CD4-positive, alpha-beta memory T cell (primary cell): ENCODE measurements at regions not wholly inside any gene's neighbourhood (a gene's known extent, or its start where the extent isn't known, plus 50 kb on each side); places are given as distances from the start of the nearest gene placed in this dataset.

Source experiments
- CTCF ChIA-PET: fragments of 350-600 bp; sonication (Branson Sonifier 250); formaldehyde crosslinking; loops from one replicate; lab custom pipeline; 2021; ENCODE audit warnings: inconsistent platforms; ENCODE audit not compliant: partially characterized antibody; lab: Charles Lee
- POLR2A ChIA-PET: fragments of 350-600 bp; sonication (Branson Sonifier 250); formaldehyde crosslinking; loops from one replicate; lab custom pipeline; 2021; ENCODE audit not compliant: partially characterized antibody; lab: Charles Lee
- DNase-seq, 5 donors: peaks; one replicate each; pipeline versions ENCODE4 v3.0.0 to v3.0.0-alpha.2; 2020 to 2022; ENCODE audit warnings: mixed read lengths in 1 of 5
- H3K27ac ChIP-seq: one replicate; pipeline ENCODE4 v1.7.0; 2013; ENCODE audit warnings: low read depth, low read length
- H3K27me3 ChIP-seq: 2 replicates; pipeline ENCODE4 v1.7.0; 2013; ENCODE audit warnings: mild to moderate bottlenecking, low read length, moderate library complexity; ENCODE audit not compliant: insufficient read depth
- H3K36me3 ChIP-seq: 2 replicates; pipeline ENCODE4 v1.7.0; 2013; ENCODE audit warnings: mild to moderate bottlenecking, low read length, moderate library complexity; ENCODE audit not compliant: insufficient read depth
- H3K4me1 ChIP-seq: 2 replicates; pipeline ENCODE4 v1.7.0; 2013; ENCODE audit warnings: mild to moderate bottlenecking, low read length, moderate library complexity; ENCODE audit not compliant: insufficient read depth
- H3K4me3 ChIP-seq, 2 donors: one replicate each; pipeline ENCODE4 v1.7.0; 2013; ENCODE audit warnings: low read length in 2 of 2, mild to moderate bottlenecking in 1 of 2
- H3K9me3 ChIP-seq, 2 donors: one replicate each; pipeline ENCODE4 v1.7.0; 2013; ENCODE audit warnings: low read length in 2 of 2, control low read depth in 1 of 2; ENCODE audit not compliant: control insufficient read depth in 1 of 2
- H3K27ac Mint-ChIP-seq, 7 donors: one replicate each; pipeline ENCODE4 v1.8.0; 2020 to 2021; ENCODE audit warnings: mixed read lengths in 7 of 7, mild to moderate bottlenecking in 6 of 7, inconsistent platforms in 3 of 7, moderate library complexity in 3 of 7
- H3K27me3 Mint-ChIP-seq, 2 donors: one replicate each; pipeline ENCODE4 v1.8.0; 2020 to 2021; ENCODE audit warnings: mixed read lengths in 2 of 2
- H3K36me3 Mint-ChIP-seq, 2 donors: one replicate each; pipeline ENCODE4 v1.8.0; 2020 to 2021; ENCODE audit warnings: mixed read lengths in 2 of 2, inconsistent platforms in 1 of 2, mild to moderate bottlenecking in 1 of 2
- H3K4me1 Mint-ChIP-seq, 4 donors: one replicate each; pipeline ENCODE4 v1.8.0; 2020 to 2021; ENCODE audit warnings: mixed read lengths in 4 of 4, mild to moderate bottlenecking in 1 of 4
- H3K4me3 Mint-ChIP-seq, 8 donors: one replicate each; pipeline ENCODE4 v1.8.0; 2020 to 2021; ENCODE audit warnings: mixed read lengths in 8 of 8, mild to moderate bottlenecking in 7 of 8, moderate library complexity in 6 of 8, inconsistent platforms in 3 of 8
- H3K9me3 Mint-ChIP-seq, 8 donors: one replicate each; pipeline ENCODE4 v1.8.0; 2020 to 2021; ENCODE audit warnings: mixed read lengths in 8 of 8, mild to moderate bottlenecking in 5 of 8, inconsistent platforms in 3 of 8, moderate library complexity in 1 of 8
- intact Hi-C: fragments of 100-400 bp; cut with micrococcal nuclease; formaldehyde crosslinking; loops from one replicate; pipeline ENCODE4 v1.15.1; 2023

GRCh38 chr20:11431621-11432020 lies 486.1 kb upstream of the BTBD3 start:
- no peak overlapping the region for H3K27ac ChIP-seq
- H3K4me3 ChIP-seq, result no peak overlapping the region
- no peaks in the 10 kb centered on the region for H3K27me3 ChIP-seq
- H3K4me1 ChIP-seq, result no peaks in the 10 kb centered on the region
- intact Hi-C loops, result no loop called here
- ChIA-PET POLR2A (no interaction called here), CTCF (no interaction called here)
- H3K36me3 ChIP-seq, result no peaks in the 10 kb centered on the region
- Mint-ChIP-seq H3K4me3 (no peak overlapping the region), H3K4me1 (no peaks in the 10 kb centered on the region), H3K27me3 (no peaks in the 10 kb centered on the region), H3K27ac (no peak overlapping the region), H3K9me3 (peaks cover 3 to 25% (median 15%) of the 10 kb centered on the region in 8 donors), H3K36me3 (no peaks in the 10 kb centered on the region)
- DNase-seq, result no peak
- H3K9me3 ChIP-seq, result peaks cover 0 to 3% of the 10 kb centered on the region in 2 donors

- Histone ChIP-seq H3K27me3 (no peaks in the 10 kb centered on the region), H3K27ac (no peak overlapping the region), H3K36me3 (no peaks in the 10 kb centered on the region), H3K9me3 (peaks cover 0 to 3% of the 10 kb centered on the region in 2 donors), H3K4me3 (no peak overlapping the region), H3K4me1 (no peaks in the 10 kb centered on the region)
- Mint-ChIP-seq H3K36me3 (no peaks in the 10 kb centered on the region), H3K27me3 (no peaks in the 10 kb centered on the region), H3K9me3 (peaks cover 3 to 26% (median 19%) of the 10 kb centered on the region in 8 donors), H3K4me3 (no peak overlapping the region), H3K27ac (no peak overlapping the region), H3K4me1 (no peaks in the 10 kb centered on the region)
- DNase-seq, result no peak
- ChIA-PET CTCF (no interaction called here), POLR2A (no interaction called here)
- intact Hi-C loops, result no loop called here
Observed at GRCh38 chr20:11432407-11432806, 485.3 kb upstream of the BTBD3 start.

- H3K36me3 ChIP-seq, result no peaks in the 10 kb centered on the region
- Mint-ChIP-seq H3K4me1 (no peaks in the 10 kb centered on the region), H3K4me3 (no peak overlapping the region), H3K27ac (no peak overlapping the region), H3K27me3 (no peaks in the 10 kb centered on the region), H3K9me3 (peaks cover 0 to 30% (median 21%) of the 10 kb centered on the region in 8 donors), H3K36me3 (no peaks in the 10 kb centered on the region)
- DNase-seq, result no peak
- peaks cover 0 to 3% of the 10 kb centered on the region in 2 donors for H3K9me3 ChIP-seq
- no peak overlapping the region for H3K27ac ChIP-seq
- ChIA-PET POLR2A (no interaction called here), CTCF (no interaction called here)
- no peak overlapping the region for H3K4me3 ChIP-seq
- intact Hi-C loops, result no loop called here
- H3K4me1 ChIP-seq, result no peaks in the 10 kb centered on the region
- no peaks in the 10 kb centered on the region for H3K27me3 ChIP-seq
Observed at GRCh38 chr20:11436113-11436905, 481.4 kb upstream of the BTBD3 start.

- no peak overlapping the region for H3K27ac ChIP-seq
- H3K36me3 Mint-ChIP-seq, result no peaks in the 10 kb centered on the region
- ChIA-PET POLR2A (no interaction called here), CTCF (no interaction called here)
- no peaks in the 10 kb centered on the region for H3K27me3 ChIP-seq
- intact Hi-C loops, result no loop called here
- no peaks in the 10 kb centered on the region for H3K36me3 ChIP-seq
- H3K9me3 ChIP-seq, result peaks cover 0 to 3% of the 10 kb centered on the region in 2 donors
- H3K4me1 ChIP-seq, result no peaks in the 10 kb centered on the region
- DNase-seq, result no peak
- no peak overlapping the region for H3K4me3 Mint-ChIP-seq
- no peaks in the 10 kb centered on the region for H3K27me3 Mint-ChIP-seq
- no peaks in the 10 kb centered on the region for H3K4me1 Mint-ChIP-seq
- H3K9me3 Mint-ChIP-seq, result peaks cover 0 to 30% (median 21%) of the 10 kb centered on the region in 8 donors
- no peak overlapping the region for H3K4me3 ChIP-seq
- H3K27ac Mint-ChIP-seq, result no peak overlapping the region
Observed at GRCh38 chr20:11437090-11437489, 480.6 kb upstream of the BTBD3 start.

- no peak overlapping the region for H3K27ac Mint-ChIP-seq
- no peak overlapping the region for H3K4me3 ChIP-seq
- intact Hi-C loops, result no loop called here
- no peaks in the 10 kb centered on the region for H3K27me3 Mint-ChIP-seq
- no peak for DNase-seq
- ChIA-PET CTCF (no interaction called here), POLR2A (no interaction called here)
- peaks cover 0 to 3% of the 10 kb centered on the region in 2 donors for H3K9me3 ChIP-seq
- H3K27ac ChIP-seq, result no peak overlapping the region
- H3K36me3 Mint-ChIP-seq, result no peaks in the 10 kb centered on the region
- no peaks in the 10 kb centered on the region for H3K36me3 ChIP-seq
- no peaks in the 10 kb centered on the region for H3K4me1 ChIP-seq
- H3K9me3 Mint-ChIP-seq, result peaks cover 0 to 30% (median 21%) of the 10 kb centered on the region in 8 donors
- no peaks in the 10 kb centered on the region for H3K4me1 Mint-ChIP-seq
- H3K4me3 Mint-ChIP-seq, result no peak overlapping the region
- H3K27me3 ChIP-seq, result no peaks in the 10 kb centered on the region
Observed at GRCh38 chr20:11437611-11438380, 479.9 kb upstream of the BTBD3 start.

GRCh38 chr20:11438412-11438811 lies 479.3 kb upstream of the BTBD3 start:
- H3K27me3 Mint-ChIP-seq, result no peaks in the 10 kb centered on the region
- no peak overlapping the region for H3K4me3 Mint-ChIP-seq
- no peaks in the 10 kb centered on the region for H3K4me1 ChIP-seq
- peaks cover 0 to 3% of the 10 kb centered on the region in 2 donors for H3K9me3 ChIP-seq
- no peak overlapping the region for H3K27ac Mint-ChIP-seq
- H3K9me3 Mint-ChIP-seq, result peaks cover 0 to 30% (median 19%) of the 10 kb centered on the region in 8 donors
- DNase-seq, result no peak
- no peaks in the 10 kb centered on the region for H3K36me3 ChIP-seq
- no peaks in the 10 kb centered on the region for H3K4me1 Mint-ChIP-seq
- no peak overlapping the region for H3K4me3 ChIP-seq
- CTCF ChIA-PET, result no interaction called here
- H3K27me3 ChIP-seq, result no peaks in the 10 kb centered on the region
- POLR2A ChIA-PET, result no interaction called here
- no peaks in the 10 kb centered on the region for H3K36me3 Mint-ChIP-seq
- intact Hi-C loops, result no loop called here
- H3K27ac ChIP-seq, result no peak overlapping the region

GRCh38 chr20:11443382-11444119 lies 474.1 kb upstream of the BTBD3 start:
- H3K27ac Mint-ChIP-seq, result no peak overlapping the region
- no peak for DNase-seq
- POLR2A ChIA-PET, result no interaction called here
- intact Hi-C loops, result no loop called here
- no peaks in the 10 kb centered on the region for H3K36me3 Mint-ChIP-seq
- Histone ChIP-seq H3K4me3 (no peak overlapping the region), H3K27me3 (no peaks in the 10 kb centered on the region), H3K36me3 (no peaks in the 10 kb centered on the region), H3K27ac (no peak overlapping the region), H3K4me1 (no peaks in the 10 kb centered on the region), H3K9me3 (no peaks in the 10 kb centered on the region)
- no peaks in the 10 kb centered on the region for H3K27me3 Mint-ChIP-seq
- no peak overlapping the region for H3K4me3 Mint-ChIP-seq
- H3K4me1 Mint-ChIP-seq, result no peaks in the 10 kb centered on the region
- CTCF ChIA-PET, result no interaction called here
- peaks cover 0 to 7% (median under 1%) of the 10 kb centered on the region in 8 donors for H3K9me3 Mint-ChIP-seq
